ENCODE measurements at regions not wholly inside any gene's neighbourhood (a gene's known extent, or its start where the extent isn't known, plus 50 kb on each side); places are given as distances from the start of the nearest gene placed in this dataset.

GRCh38 chr14:64646103-64646502 is 58.1 kb upstream of the PLEKHG3 start:
- TF ChIP-seq CTCF (conservative IDR thresholded peaks at IDR 0.05; ENCODE audit: control insufficient read depth, insufficient read depth, low read depth, low read length): no peak
- DNase-seq (ENCODE audit: low read depth): peak; percentile 89
- no peak overlapping the region for H3K4me3 ChIP-seq (ENCODE audit: control insufficient read depth, low read depth, low read length)

GRCh38 chr14:64649383-64649998 is 54.7 kb upstream of the PLEKHG3 start:
- DNase-seq (ENCODE audit: low read depth): peak; percentile 97
- no peak for TF ChIP-seq CTCF (conservative IDR thresholded peaks at IDR 0.05; ENCODE audit: control insufficient read depth, insufficient read depth, low read depth, low read length)
- no peak overlapping the region for H3K4me3 ChIP-seq (ENCODE audit: control insufficient read depth, low read depth, low read length)

- H3K4me3 ChIP-seq (ENCODE audit: control insufficient read depth, low read depth, low read length): no peak overlapping the region
- TF ChIP-seq CTCF (conservative IDR thresholded peaks at IDR 0.05; ENCODE audit: control insufficient read depth, insufficient read depth, low read depth, low read length): no peak
- DNase-seq (ENCODE audit: low read depth): no peak
These were observed 50.4 kb upstream of the PLEKHG3 start for GRCh38 chr14:64653900-64654245.

GRCh38 chr14:64654246-64654900 is 49.9 kb upstream of the PLEKHG3 start:
- TF ChIP-seq CTCF (conservative IDR thresholded peaks at IDR 0.05; ENCODE audit: control insufficient read depth, insufficient read depth, low read depth, low read length): no peak
- H3K4me3 ChIP-seq (ENCODE audit: control insufficient read depth, low read depth, low read length): no peak overlapping the region
- DNase-seq (ENCODE audit: low read depth): peak; percentile 95
